GM12873 (cell line): ENCODE measurements at regions not wholly inside any gene's neighbourhood (a gene's known extent, or its start where the extent isn't known, plus 50 kb on each side); places are given as distances from the start of the nearest gene placed in this dataset.

Experiments used
- TF ChIP-seq, protein P1 (sequence below): IDR thresholded peaks from 2 replicates; pipeline ENCODE4 v1.5.1; 2012; ENCODE audit warnings: low read depth, mild to moderate bottlenecking, moderate library complexity, low read length, control low read depth; ENCODE audit not compliant: insufficient read depth; ENCODE audit errors: missing control alignments

DNA sequence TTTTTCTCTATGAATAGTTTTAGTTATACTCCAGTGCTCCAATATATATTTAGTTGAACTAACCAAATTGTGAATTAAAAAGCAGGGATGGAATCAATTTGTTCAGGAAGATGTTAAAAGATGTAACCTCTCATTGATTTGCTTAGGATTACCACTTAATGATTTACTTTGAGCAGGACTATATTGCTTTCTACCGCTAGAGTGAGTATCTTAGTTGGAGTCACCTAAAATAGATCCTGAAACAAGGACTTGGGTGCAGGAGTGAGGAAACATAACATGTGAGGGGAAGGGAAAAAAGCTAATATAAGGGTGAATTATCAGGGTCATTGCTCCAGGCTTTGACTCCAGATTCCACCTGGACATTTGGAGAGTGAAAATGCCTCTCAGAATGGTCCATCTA is 2277.4 kb upstream of the C9orf72 start:
- TF ChIP-seq, protein P1, sequence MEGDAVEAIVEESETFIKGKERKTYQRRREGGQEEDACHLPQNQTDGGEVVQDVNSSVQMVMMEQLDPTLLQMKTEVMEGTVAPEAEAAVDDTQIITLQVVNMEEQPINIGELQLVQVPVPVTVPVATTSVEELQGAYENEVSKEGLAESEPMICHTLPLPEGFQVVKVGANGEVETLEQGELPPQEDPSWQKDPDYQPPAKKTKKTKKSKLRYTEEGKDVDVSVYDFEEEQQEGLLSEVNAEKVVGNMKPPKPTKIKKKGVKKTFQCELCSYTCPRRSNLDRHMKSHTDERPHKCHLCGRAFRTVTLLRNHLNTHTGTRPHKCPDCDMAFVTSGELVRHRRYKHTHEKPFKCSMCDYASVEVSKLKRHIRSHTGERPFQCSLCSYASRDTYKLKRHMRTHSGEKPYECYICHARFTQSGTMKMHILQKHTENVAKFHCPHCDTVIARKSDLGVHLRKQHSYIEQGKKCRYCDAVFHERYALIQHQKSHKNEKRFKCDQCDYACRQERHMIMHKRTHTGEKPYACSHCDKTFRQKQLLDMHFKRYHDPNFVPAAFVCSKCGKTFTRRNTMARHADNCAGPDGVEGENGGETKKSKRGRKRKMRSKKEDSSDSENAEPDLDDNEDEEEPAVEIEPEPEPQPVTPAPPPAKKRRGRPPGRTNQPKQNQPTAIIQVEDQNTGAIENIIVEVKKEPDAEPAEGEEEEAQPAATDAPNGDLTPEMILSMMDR: no peak

DNA sequence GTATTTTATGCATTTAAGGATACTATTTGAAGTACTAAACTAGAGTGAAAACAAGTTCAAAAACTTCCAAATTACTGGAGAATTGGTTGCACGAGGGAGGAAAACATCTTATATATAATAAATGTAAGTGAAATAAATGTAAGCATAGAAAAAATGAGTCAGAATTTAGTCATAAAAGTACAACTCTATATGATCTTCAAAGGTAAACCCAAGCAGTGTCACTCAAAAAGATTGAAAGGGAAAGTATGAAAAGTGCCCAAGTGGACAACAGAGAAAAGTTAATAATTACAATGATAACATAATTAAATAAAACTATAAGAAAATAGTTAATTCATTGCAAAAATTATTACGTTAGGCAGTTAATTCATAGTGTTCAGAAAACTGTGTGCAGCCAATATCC is 2288.5 kb upstream of the C9orf72 start:
- TF ChIP-seq, protein P1: no peak

DNA sequence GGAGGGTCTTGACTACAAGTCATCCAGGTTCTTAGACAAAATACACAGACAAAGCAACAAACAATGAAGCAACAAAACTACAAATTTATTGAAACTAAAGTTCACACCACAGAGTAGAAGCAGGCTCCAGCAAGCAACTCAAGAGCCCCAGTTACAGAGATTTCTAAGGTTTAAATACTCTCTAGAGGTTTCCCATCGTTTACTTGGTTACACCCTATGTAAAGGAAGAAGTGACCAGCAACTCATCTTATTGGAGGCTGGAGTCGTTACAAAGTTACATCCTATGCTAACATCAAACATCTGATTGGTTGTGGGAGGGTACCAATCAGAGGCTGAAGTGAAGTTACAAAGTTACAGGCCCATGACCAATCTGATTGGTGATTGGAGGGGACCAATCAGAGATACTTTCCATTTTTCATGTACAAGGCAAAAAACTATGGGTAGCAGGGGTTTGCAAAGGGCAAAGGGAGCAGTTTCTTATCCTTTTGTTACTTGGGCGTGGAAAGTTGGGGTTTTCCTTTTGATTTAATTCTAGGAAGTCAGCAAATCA is 2292.6 kb upstream of the C9orf72 start:
- TF ChIP-seq, protein P1: no peak

DNA sequence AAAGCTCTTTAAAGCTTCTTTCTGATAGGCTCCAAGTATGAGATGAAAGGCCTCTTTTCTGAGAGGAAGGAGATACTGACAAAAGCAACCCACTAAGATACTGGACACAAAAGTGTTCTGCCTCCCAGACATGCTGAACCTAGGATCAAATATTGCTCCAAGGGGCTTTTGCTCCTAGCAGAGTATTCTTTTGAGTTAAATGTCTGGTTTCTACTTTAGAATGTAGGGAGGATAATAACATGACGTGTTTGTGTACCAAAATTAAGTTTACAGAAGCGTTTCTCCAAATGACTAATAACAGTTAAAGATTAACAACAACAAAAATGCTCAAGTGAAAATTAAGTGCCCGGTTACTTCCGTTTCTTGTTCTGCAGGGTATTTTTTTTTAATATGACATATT is 2293.3 kb upstream of the C9orf72 start:
- TF ChIP-seq, protein P1: no peak

DNA sequence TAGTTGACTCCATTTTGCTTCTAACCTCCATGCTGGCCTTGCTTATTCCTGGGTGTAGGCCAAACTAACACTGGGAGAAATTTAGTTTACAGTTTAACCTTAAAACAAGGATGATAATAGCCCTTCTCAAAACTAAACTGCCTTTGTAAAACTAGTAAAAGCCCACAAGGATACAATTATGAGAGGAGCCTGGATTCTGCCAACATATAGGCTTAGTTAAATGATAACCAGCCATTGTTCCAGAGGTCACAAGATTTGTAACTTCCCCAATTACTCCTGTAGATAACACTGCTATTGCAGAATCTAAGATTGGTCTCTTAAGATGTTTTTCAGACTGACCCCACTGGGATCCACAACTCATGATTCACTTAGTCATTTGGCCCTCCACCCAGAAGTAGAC is 2300.3 kb upstream of the C9orf72 start:
- TF ChIP-seq, protein P1: no peak

DNA sequence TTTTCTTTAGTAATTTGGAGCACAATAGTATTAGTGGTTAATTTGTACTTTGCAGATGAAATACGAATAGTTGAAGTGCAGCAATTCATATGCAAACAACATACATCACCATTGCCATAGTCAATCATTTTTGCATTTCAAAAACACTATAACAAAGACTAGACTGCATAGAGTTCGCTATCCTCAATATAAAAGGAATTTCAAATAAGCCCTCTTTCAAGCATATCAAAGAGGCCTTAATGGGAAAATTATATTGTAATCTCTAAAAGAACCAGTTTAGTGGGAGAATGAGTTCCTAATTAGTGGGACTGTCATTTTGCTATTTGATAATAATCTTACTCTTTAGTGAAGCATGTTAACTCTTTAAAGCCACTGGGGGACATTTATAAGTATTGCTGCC is 2302.3 kb upstream of the C9orf72 start:
- TF ChIP-seq, protein P1: no peak

DNA sequence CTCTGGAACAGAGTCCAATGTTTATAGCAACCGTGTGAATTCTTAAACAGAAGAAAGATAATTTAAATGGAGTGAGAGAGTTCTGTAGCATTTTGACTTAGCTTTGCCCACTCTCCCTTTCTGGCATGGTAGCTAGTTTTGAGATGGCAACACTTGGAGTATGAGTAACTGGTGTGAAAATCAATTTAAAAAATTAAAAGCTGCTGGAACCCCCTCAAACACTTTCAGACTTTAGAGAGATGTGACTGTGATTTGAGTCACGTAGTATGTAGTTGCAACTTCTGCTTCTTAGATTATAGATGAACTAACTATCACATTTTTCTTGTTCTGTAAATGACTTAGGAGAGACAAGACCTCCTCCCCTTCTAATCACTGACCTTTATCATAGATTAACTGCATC is 2309.5 kb upstream of the C9orf72 start:
- TF ChIP-seq, protein P1: no peak
